ENCODE measurements at regions not wholly inside any gene's neighbourhood (a gene's known extent, or its start where the extent isn't known, plus 50 kb on each side); places are given as distances from the start of the nearest gene placed in this dataset.

- no peak for TF ChIP-seq CTCF (IDR thresholded peaks at IDR 0.05)
- no peak for TF ChIP-seq POLR2AphosphoS5 (IDR thresholded peaks at IDR 0.05)
Measured at GRCh38 chr14:78104655-78105054, 65.5 kb upstream of the NRXN3 start.
